GM18505 (cell line): ENCODE measurements at regions not wholly inside any gene's neighbourhood (a gene's known extent, or its start where the extent isn't known, plus 50 kb on each side); places are given as distances from the start of the nearest gene placed in this dataset.

ENCODE experiments used
- ATAC-seq: cut with Tn5 transposase; IDR thresholded peaks from one replicate; pipeline ENCODE4 v1.9.1; 2021; ENCODE audit not compliant: unreplicated experiment
- POLR2A ChIP-seq: IDR thresholded peaks from 4 replicates; pipeline ENCODE4 v1.6.1; 2011; ENCODE audit warnings: borderline replicate concordance; ENCODE audit not compliant: insufficient read depth, insufficient read length; ENCODE audit errors: extremely low read depth

GRCh38 chr10:125401462-125401861 lies 241.1 kb upstream of the CTBP2 start:
- TF ChIP-seq POLR2A = no peak
- ATAC-seq = no peak

- no peak for ATAC-seq
- TF ChIP-seq POLR2A = no peak
These were observed 238.9 kb upstream of the CTBP2 start for GRCh38 chr10:125399289-125399688.

GRCh38 chr10:125398270-125398669 lies 237.9 kb upstream of the CTBP2 start:
- ATAC-seq = no peak
- TF ChIP-seq POLR2A = no peak

DNA sequence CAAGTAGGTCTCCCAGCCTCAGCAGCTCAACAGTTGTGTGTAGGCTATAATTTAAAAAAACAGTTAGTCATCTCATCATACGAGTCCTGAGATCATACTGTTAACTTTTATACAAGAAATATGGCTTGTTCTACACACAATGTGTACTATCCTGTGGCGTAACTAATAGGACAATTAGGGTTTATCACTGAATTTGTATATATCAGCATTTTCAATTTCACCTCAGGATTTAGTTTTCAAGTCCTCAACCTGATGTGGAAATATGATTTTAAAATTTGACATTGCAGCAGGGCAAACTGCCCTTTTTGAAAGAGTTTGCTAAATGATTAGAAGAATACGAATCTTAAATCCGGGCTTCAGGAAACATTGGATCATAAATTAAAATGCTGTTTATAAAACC lies 237.2 kb upstream of the CTBP2 start:
- TF ChIP-seq POLR2A = no peak
- ATAC-seq = no peak

- TF ChIP-seq POLR2A = no peak
- ATAC-seq = no peak
These were observed 236.3 kb upstream of the CTBP2 start for GRCh38 chr10:125396676-125397075.

DNA sequence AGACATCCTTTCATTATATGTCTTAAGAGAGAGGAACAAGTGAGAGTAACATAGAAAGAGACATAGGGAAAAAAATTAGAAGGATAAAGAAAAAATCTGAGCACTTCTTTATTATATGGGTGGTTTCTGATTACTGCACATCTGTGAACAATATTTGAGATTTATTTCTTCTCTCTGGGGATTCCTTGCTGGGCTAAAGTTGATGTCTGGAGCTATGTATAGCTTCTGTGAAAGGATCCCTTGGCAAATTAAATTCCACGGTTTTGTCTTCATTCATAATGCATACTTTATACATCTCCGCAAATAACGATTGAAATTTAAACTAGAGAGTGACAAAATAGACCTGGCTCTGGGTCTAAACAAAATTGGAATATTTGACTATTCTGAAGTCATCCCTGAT lies 232.2 kb upstream of the CTBP2 start:
- no peak for TF ChIP-seq POLR2A
- no peak for ATAC-seq

GRCh38 chr10:125392154-125392553 lies 231.8 kb upstream of the CTBP2 start:
- ATAC-seq = no peak
- no peak for TF ChIP-seq POLR2A

- TF ChIP-seq POLR2A = no peak
- no peak for ATAC-seq
These were observed 229.3 kb upstream of the CTBP2 start for GRCh38 chr10:125389648-125390047.

DNA sequence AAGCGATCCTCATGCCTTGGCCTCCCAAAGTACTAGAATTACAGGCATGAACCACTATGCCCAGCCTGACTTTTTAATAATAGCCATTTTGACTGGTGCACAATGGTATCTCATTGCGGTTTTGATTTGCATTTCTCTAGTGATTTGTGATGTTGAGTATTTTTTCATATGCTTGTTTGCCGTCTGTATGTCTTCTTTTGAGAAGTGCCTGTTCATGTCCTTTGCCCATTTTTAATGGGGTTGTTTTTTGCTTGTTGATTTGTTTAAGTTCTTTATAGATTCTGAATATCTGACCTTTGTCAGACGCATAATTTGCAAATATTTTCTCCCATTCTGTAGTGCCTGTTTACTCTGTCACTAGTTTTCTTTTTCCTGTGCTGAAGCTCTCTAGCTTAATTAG lies 219.2 kb upstream of the CTBP2 start:
- no peak for ATAC-seq

GRCh38 chr10:125377368-125377767 lies 217.0 kb upstream of the CTBP2 start:
- no peak for TF ChIP-seq POLR2A
- no peak for ATAC-seq

More for the DNA sequence above, 219.2 kb upstream of the CTBP2 start:
- no peak for TF ChIP-seq POLR2A

GRCh38 chr10:125375210-125375609 lies 214.8 kb upstream of the CTBP2 start:
- TF ChIP-seq POLR2A = no peak

DNA sequence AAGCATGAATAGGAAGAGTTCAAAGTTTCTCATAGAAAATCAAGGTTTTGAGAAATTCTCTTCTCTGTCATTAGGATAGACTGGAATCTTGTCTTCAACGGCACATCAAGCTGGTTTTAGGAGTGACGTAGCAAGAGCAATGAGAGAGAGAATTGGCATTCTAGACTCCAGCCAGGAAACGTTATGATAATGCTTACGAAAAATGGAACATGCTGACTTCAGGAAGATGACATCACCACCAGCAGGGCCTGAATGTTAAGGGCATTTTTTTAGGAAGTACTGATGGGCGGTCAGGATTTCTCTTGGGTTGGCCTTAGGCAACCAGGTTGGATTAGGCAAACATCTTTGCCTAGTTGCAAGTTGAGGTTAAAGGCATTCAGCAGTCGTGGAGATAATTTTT lies 213.2 kb upstream of the CTBP2 start:
- no peak for ATAC-seq
- TF ChIP-seq POLR2A = no peak

More at GRCh38 chr10:125375210-125375609, 214.8 kb upstream of the CTBP2 start:
- no peak for ATAC-seq

DNA sequence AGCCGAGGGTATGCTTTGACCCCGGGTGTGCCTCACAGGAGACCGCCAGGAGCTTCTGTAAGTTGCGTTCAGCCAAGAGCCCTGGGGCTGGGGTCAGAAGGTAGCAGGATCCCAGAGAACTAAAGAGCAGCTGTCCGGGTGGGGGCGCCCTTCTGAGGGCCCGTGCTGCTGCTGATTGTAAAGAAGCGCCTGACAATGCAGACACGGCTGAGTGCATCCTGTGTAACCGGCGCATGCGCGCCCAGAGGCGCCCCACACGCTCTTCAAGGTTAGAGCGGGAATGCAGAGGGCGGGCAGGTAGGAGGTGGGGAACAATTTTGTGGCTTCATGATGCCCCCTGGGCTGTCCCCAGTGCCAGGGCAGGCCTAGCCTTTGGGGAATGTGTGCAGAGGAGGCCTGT lies 210.2 kb upstream of the CTBP2 start:
- no peak for TF ChIP-seq POLR2A

DNA sequence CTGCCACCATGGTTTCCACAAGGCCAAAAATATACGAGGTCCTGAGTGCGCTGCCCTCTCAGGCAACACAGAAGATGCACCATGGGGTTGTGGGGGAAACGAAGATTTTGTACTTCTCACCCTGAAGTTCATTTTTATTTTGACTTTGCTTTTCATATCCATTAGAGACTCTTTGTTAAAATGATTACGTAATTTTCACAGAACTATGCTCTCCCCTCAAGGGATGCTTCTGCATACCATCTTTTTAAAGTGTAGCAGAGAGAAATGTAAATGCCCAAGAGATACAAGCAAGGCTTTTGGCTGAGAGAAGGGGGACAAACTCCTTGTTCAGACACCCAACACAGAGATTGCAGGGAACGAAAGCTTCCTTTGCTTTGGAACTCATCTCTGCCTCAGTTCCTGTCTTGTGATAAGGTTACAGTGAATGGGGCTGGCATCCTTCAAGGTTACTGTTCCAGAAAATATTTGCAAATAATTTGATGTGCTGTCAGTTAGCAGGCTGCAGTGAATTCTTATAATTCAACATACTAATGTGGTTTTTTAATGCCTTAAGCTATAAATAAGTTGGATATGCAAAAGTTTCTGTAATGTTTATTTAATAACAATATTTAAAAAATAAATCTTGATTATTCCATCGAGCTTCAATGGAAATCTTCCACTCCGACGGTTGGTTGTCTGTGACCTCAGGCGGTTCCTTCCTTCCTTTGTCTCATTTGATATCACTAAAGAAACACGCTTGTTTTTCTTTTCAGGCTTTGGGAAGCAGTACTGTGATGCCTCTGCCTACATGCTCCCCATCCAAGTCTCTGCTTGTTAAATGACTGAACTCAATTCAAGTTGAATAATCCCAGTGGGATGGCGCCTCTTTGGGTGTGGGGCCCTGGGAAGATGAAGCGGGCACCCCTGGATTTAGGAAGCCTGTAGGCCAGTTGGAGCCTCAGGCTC lies 209.3 kb upstream of the CTBP2 start:
- ATAC-seq = no peak

More for the DNA sequence above, 210.2 kb upstream of the CTBP2 start:
- no peak for ATAC-seq

More for the DNA sequence above, 209.3 kb upstream of the CTBP2 start:
- TF ChIP-seq POLR2A = no peak
